H1 (cell line): ENCODE measurements at regions not wholly inside any gene's neighbourhood (a gene's known extent, or its start where the extent isn't known, plus 50 kb on each side); places are given as distances from the start of the nearest gene placed in this dataset.

ENCODE experiments used
- CTCF ChIA-PET: fragments of 300-600 bp; sonication (Branson Sonifier 250); formaldehyde crosslinking; loops from one replicate; lab custom pipeline; 2021; ENCODE audit not compliant: partially characterized antibody; lab: Charles Lee
- POLR2A ChIA-PET: fragments of 300-600 bp; sonication (Branson Sonifier 250); formaldehyde crosslinking; loops from one replicate; lab custom pipeline; 2021; ENCODE audit warnings: inconsistent platforms; ENCODE audit not compliant: partially characterized antibody; lab: Charles Lee
- DNase-seq, 2 experiments: peaks; one replicate each; pipeline versions ENCODE4 v3.0.0 to v3.0.0-alpha.2; 2010 to 2022; ENCODE audit warnings: low spot score in 2 of 2, low read depth in 1 of 2, mixed read lengths in 1 of 2
- FAIRE-seq: peaks from 2 replicates; lab custom pipeline; 2011; peaks lifted over from hg19 to GRCh38; lab: Jason Lieb, UNC
- H2AFZ ChIP-seq: 2 replicates; pipeline ENCODE4 v1.8.1; 2012; ENCODE audit warnings: low read length, inconsistent platforms
- H2AK5ac ChIP-seq: 2 replicates; pipeline ENCODE4 v1.6.1; 2013; ENCODE audit warnings: low read depth, low read length
- H2BK120ac ChIP-seq: replicated peaks from 2 replicates; pipeline ENCODE3; 2013; ENCODE audit warnings: low read depth, low read length, inconsistent platforms
- H2BK12ac ChIP-seq: 2 replicates; pipeline ENCODE4 v1.6.1; 2013; ENCODE audit warnings: low read depth, low read length
- H2BK15ac ChIP-seq: 2 replicates; pipeline ENCODE4 v1.6.1; 2013; ENCODE audit warnings: low read length
- H2BK20ac ChIP-seq: 2 replicates; pipeline ENCODE4 v1.6.1; 2013; ENCODE audit warnings: low read length
- H2BK5ac ChIP-seq: 2 replicates; pipeline ENCODE4 v1.6.1; 2013; ENCODE audit warnings: low read depth, low read length
- H3K14ac ChIP-seq: 2 replicates; pipeline ENCODE4 v1.6.1; 2013; ENCODE audit warnings: inconsistent platforms; ENCODE audit not compliant: insufficient read length
- H3K18ac ChIP-seq: 2 replicates; pipeline ENCODE4 v1.6.1; 2013; ENCODE audit warnings: low read length; ENCODE audit errors: extremely low read depth
- H3K23ac ChIP-seq: 2 replicates; pipeline ENCODE4 v1.6.1; 2013; ENCODE audit warnings: inconsistent platforms; ENCODE audit not compliant: insufficient read length
- H3K23me2 ChIP-seq: 2 replicates; pipeline ENCODE4 v1.6.1; 2013; ENCODE audit warnings: low read depth, low read length
- H3K27ac ChIP-seq: 2 replicates; pipeline ENCODE4 v1.6.1; 2011; ENCODE audit warnings: low read depth, low read length, inconsistent platforms
- H3K27me3 ChIP-seq, 4 experiments: replicated peaks in 1 of 4; 1 replicate in 1 of 4; 2 replicates in 3 of 4; pipeline versions ENCODE4 v1.6.1 to v1.8.1; 2011 to 2013; ENCODE audit warnings: low read length in 3 of 4, mild to moderate bottlenecking in 3 of 4, inconsistent platforms in 2 of 4, mixed read lengths in 2 of 4, moderate library complexity in 1 of 4; ENCODE audit not compliant: control insufficient read depth in 3 of 4, insufficient read depth in 3 of 4; ENCODE audit errors: extremely low read depth in 1 of 4
- H3K36me3 ChIP-seq, 4 experiments: 2 replicates each; pipeline versions ENCODE4 v1.6.1 to v1.8.1; 2011 to 2013; ENCODE audit warnings: mild to moderate bottlenecking in 4 of 4, low read length in 3 of 4, moderate library complexity in 2 of 4, control low read depth in 1 of 4, inconsistent platforms in 1 of 4; ENCODE audit not compliant: insufficient read depth in 4 of 4, control insufficient read depth in 2 of 4
- H3K4ac ChIP-seq: replicated peaks from 2 replicates; pipeline ENCODE3; 2013; ENCODE audit warnings: low read length, low read depth, mixed read lengths, inconsistent platforms; ENCODE audit not compliant: insufficient read length
- H3K4me1 ChIP-seq, 4 experiments: replicated peaks in 1 of 4; 1 replicate in 1 of 4; 2 replicates in 3 of 4; pipeline versions ENCODE4 v1.6.1 to v1.8.1; 2011 to 2013; ENCODE audit warnings: low read length in 3 of 4, inconsistent platforms in 2 of 4, mixed read lengths in 1 of 4; ENCODE audit not compliant: insufficient read depth in 4 of 4, control insufficient read depth in 3 of 4
- H3K4me2 ChIP-seq, 2 experiments: 2 replicates each; pipeline versions ENCODE4 v1.6.1 to v1.8.1; 2011 to 2013; ENCODE audit warnings: low read depth in 2 of 2, low read length in 2 of 2, control low read depth in 1 of 2, inconsistent platforms in 1 of 2, mild to moderate bottlenecking in 1 of 2; ENCODE audit not compliant: insufficient read depth in 1 of 2
- H3K4me3 ChIP-seq, 4 experiments: fragments of 200-600, 300-600 bp in 1 of 4; sonication (generic), shearing (Covaris generic), sonication (Bioruptor Twin) in 1 of 4; 2 replicates each; pipeline versions ENCODE4 v1.5.1 to v1.8.1; 2011 to 2016; ENCODE audit warnings: low read length in 4 of 4, low read depth in 3 of 4, control low read depth in 2 of 4, inconsistent platforms in 2 of 4, mild to moderate bottlenecking in 2 of 4, mixed read lengths in 1 of 4, moderate library complexity in 1 of 4; ENCODE audit not compliant: insufficient read depth in 2 of 4; ENCODE audit errors: extremely low read depth in 1 of 4
- H3K56ac ChIP-seq: replicated peaks from 2 replicates; pipeline ENCODE3; 2013; ENCODE audit warnings: low read depth, mild to moderate bottlenecking, mixed read lengths, low read length, inconsistent platforms; ENCODE audit not compliant: insufficient read length
- H3K79me1 ChIP-seq: 2 replicates; pipeline ENCODE4 v1.6.1; 2013; ENCODE audit warnings: low read depth, low read length, control low read depth
- H3K79me2 ChIP-seq, 2 experiments: 2 replicates each; pipeline versions ENCODE4 v1.6.1 to v1.8.1; 2012 to 2013; ENCODE audit warnings: low read length in 2 of 2, mild to moderate bottlenecking in 2 of 2, inconsistent platforms in 1 of 2; ENCODE audit not compliant: insufficient read depth in 2 of 2, control insufficient read depth in 1 of 2
- H3K9ac ChIP-seq, 4 experiments: replicated peaks in 1 of 4; 1 replicate in 1 of 4; 2 replicates in 3 of 4; pipeline versions ENCODE4 v1.6.1 to v1.8.1; 2011 to 2013; ENCODE audit warnings: low read depth in 3 of 4, low read length in 3 of 4, control low read depth in 2 of 4, mild to moderate bottlenecking in 2 of 4, moderate library complexity in 2 of 4, inconsistent platforms in 1 of 4; ENCODE audit errors: extremely low read depth in 1 of 4
- H3K9me3 ChIP-seq, 2 experiments: 2 replicates each; pipeline versions ENCODE4 v1.6.1 to v1.8.1; 2012 to 2013; ENCODE audit warnings: mild to moderate bottlenecking in 2 of 2, moderate library complexity in 2 of 2, control low read depth in 1 of 2, inconsistent platforms in 1 of 2, low read depth in 1 of 2, low read length in 1 of 2, mixed read lengths in 1 of 2; ENCODE audit not compliant: insufficient read depth in 2 of 2
- H4K20me1 ChIP-seq, 2 experiments: replicated peaks in 1 of 2; 2 replicates each; pipeline versions ENCODE3 to v1.8.1; 2011 to 2013; ENCODE audit warnings: inconsistent platforms in 2 of 2, low read length in 2 of 2, mild to moderate bottlenecking in 1 of 2; ENCODE audit not compliant: insufficient read depth in 2 of 2, control insufficient read depth in 1 of 2
- H4K5ac ChIP-seq: 2 replicates; pipeline ENCODE4 v1.6.1; 2013; ENCODE audit warnings: low read length, low read depth, mixed read lengths, inconsistent platforms; ENCODE audit not compliant: insufficient read length
- H4K8ac ChIP-seq: 2 replicates; pipeline ENCODE4 v1.8.0; 2013; ENCODE audit warnings: mild to moderate bottlenecking, moderate library complexity, low read length, inconsistent platforms; ENCODE audit not compliant: insufficient read depth; ENCODE audit errors: extremely low read depth
- H4K91ac ChIP-seq: replicated peaks from 2 replicates; pipeline ENCODE3; 2013; ENCODE audit warnings: low read length, mixed read lengths, inconsistent platforms; ENCODE audit not compliant: insufficient read length
- ATF2 ChIP-seq: IDR thresholded peaks from 2 replicates; pipeline ENCODE4 v1.6.1; 2012; ENCODE audit warnings: low read length, inconsistent platforms
- CTCF ChIP-seq, 3 experiments: IDR thresholded peaks; 1 replicate in 2 of 3; 2 replicates in 1 of 3; pipeline versions ENCODE4 v1.5.1 to v1.6.1; 2011; ENCODE audit warnings: low read length in 3 of 3, mild to moderate bottlenecking in 3 of 3, inconsistent platforms in 2 of 3, low read depth in 1 of 3, moderate library complexity in 1 of 3; ENCODE audit not compliant: insufficient read depth in 1 of 3; ENCODE audit errors: control extremely low read depth in 1 of 3
- FOSL1 ChIP-seq: IDR thresholded peaks from 2 replicates; pipeline ENCODE4 v1.6.1; 2011; ENCODE audit warnings: mild to moderate bottlenecking, low read depth, low read length, moderate library complexity; ENCODE audit not compliant: insufficient read depth
- PHF8 ChIP-seq: fragments of 200-600 bp; sonication (generic); conservative IDR thresholded peaks from 2 replicates; pipeline ENCODE4 v1.7.1; 2012; ENCODE audit warnings: low read depth, mild to moderate bottlenecking, inconsistent platforms, low read length, moderate library complexity
- RXRA ChIP-seq: IDR thresholded peaks from 2 replicates; pipeline ENCODE4 v1.6.1; 2011; ENCODE audit warnings: low read depth, mild to moderate bottlenecking, low read length, moderate library complexity; ENCODE audit not compliant: insufficient read depth
- SUZ12 ChIP-seq: fragments of 200-600 bp; sonication (generic); IDR thresholded peaks from 2 replicates; pipeline ENCODE4 v1.6.1; 2012; ENCODE audit warnings: mild to moderate bottlenecking, inconsistent platforms, low read length, moderate library complexity, mixed read lengths
- TAF7 ChIP-seq: optimal IDR thresholded peaks from 2 replicates; pipeline ENCODE3; 2011; ENCODE audit warnings: low read depth, mild to moderate bottlenecking, inconsistent platforms, low read length, moderate library complexity, borderline replicate concordance
- TBP ChIP-seq: IDR thresholded peaks from 2 replicates; pipeline ENCODE4 v1.6.1; 2011; ENCODE audit warnings: low read depth, low read length, improper control_type of control experiment
- TEAD4 ChIP-seq: IDR thresholded peaks from 2 replicates; pipeline ENCODE4 v1.6.1; 2012; ENCODE audit warnings: low read depth, low read length, inconsistent platforms, mixed read lengths
- WGBS, 2 experiments: shearing (Covaris generic) in 1 of 2; methylation state at CpG; one replicate each; pipeline versions ENCODE4 v1.1.6 to v1.1.7; 2013 to 2015; ENCODE audit warnings: low lambda C conversion rate in 2 of 2, mixed read lengths in 2 of 2, inconsistent platforms in 1 of 2, low coverage in 1 of 2, missing lambda C conversion rate in 1 of 2; ENCODE audit not compliant: insufficient replicate concordance in 2 of 2, insufficient coverage in 1 of 2, insufficient read length in 1 of 2; ENCODE audit errors: extremely low coverage in 1 of 2, missing lambda C conversion rate in 1 of 2; 5-methylcytosine and 5-hydroxymethylcytosine counted together
- TF ChIP-seq, protein P1 (sequence below): IDR thresholded peaks from 2 replicates; pipeline ENCODE4 v1.6.1; 2012; ENCODE audit warnings: inconsistent platforms

DNA sequence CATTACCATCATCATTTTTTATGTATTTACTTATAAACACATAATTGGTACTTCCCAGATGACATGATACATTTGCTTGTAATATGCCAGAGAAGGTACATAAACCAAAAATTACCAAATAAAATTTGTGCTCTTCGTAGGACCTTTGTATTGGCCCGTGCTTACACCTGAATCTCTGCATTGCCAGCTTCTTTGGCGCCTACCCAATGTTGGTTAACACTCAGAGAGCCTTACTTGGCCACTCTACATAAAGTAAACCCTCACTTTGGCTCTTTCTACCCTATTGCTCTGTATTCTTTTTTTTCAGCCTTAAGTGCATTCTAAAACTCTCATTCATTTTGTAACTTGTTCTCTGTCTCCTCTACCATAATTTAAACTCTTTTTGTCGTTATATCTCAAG, 148.1 kb upstream of the ZNF608 start:
- H2BK15ac ChIP-seq = no peak overlapping the region
- no peaks in the 10 kb centered on the region; a peak in 1 of 7 replicates for H3K4me1 ChIP-seq
- H2AFZ ChIP-seq = no peak overlapping the region
- no peak overlapping the region for H2BK120ac ChIP-seq
- no peak overlapping the region for H3K56ac ChIP-seq
- 95% methylated on average over 4 of the region's 4 CpGs; no CpG with 5 or more reads in 1 of the 2 experiments for WGBS, 2 experiments
- H3K4me2 ChIP-seq = no peak overlapping the region
- H3K4me3 ChIP-seq = no peak overlapping the region
- H3K27me3 ChIP-seq = no peaks in the 10 kb centered on the region
- H4K5ac ChIP-seq = no peak overlapping the region
- no peak overlapping the region for H2BK20ac ChIP-seq
- no peak overlapping the region for H3K14ac ChIP-seq
- H3K79me1 ChIP-seq = no peaks in the 10 kb centered on the region
- H3K27ac ChIP-seq = no peak overlapping the region
- no peak overlapping the region for H3K9ac ChIP-seq
- no peak overlapping the region for H4K91ac ChIP-seq
- H3K23ac ChIP-seq = no peak overlapping the region
- ChIA-PET CTCF (no interaction called here), POLR2A (no interaction called here)
- H4K20me1 ChIP-seq = no peaks in the 10 kb centered on the region
- no peak overlapping the region for H3K18ac ChIP-seq
- no peaks in the 10 kb centered on the region for H3K79me2 ChIP-seq
- no peak overlapping the region for H2BK12ac ChIP-seq
- no peak overlapping the region for H4K8ac ChIP-seq
- no peaks in the 10 kb centered on the region for H3K23me2 ChIP-seq
- no peaks in the 10 kb centered on the region for H3K36me3 ChIP-seq
- H3K4ac ChIP-seq = no peak overlapping the region
- H2BK5ac ChIP-seq = no peak overlapping the region
- H3K9me3 ChIP-seq = peaks cover 7 to 12% of the 10 kb centered on the region in 2 experiments; a peak in 3 of 4 replicates
- no peak for FAIRE-seq
- H2AK5ac ChIP-seq = no peak overlapping the region
- no peak for DNase-seq
- no peak for TF ChIP-seq PHF8
- no peak for TF ChIP-seq TAF7
- no peak for TF ChIP-seq ATF2
- no peak for TF ChIP-seq TEAD4
- no peak for TF ChIP-seq RXRA
- no peak for TF ChIP-seq FOSL1
- TF ChIP-seq, protein P1, sequence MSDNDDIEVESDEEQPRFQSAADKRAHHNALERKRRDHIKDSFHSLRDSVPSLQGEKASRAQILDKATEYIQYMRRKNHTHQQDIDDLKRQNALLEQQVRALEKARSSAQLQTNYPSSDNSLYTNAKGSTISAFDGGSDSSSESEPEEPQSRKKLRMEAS = no peak
- no peak for TF ChIP-seq CTCF (IDR thresholded peaks at IDR 0.05; ENCODE audit: control extremely low read depth in 1 of 3, insufficient read depth in 1 of 3, low read depth in 1 of 3, low read length in 3 of 3)
- no peak for TF ChIP-seq TBP
- TF ChIP-seq SUZ12 = no peak
